HG03457 (cell line): ENCODE measurements at regions not wholly inside any gene's neighbourhood (a gene's known extent, or its start where the extent isn't known, plus 50 kb on each side); places are given as distances from the start of the nearest gene placed in this dataset.
"Not testable (repeated sequence)": the region's sequence is repeated elsewhere in the genome, so short reads cannot be mapped to it uniquely, and the experiment has no call there.

Source experiments
- ATAC-seq: cut with Tn5 transposase; IDR thresholded peaks from one replicate; pipeline ENCODE4 v1.9.1; 2021; ENCODE audit warnings: moderate number of reproducible peaks; ENCODE audit not compliant: unreplicated experiment

- ATAC-seq: no peak
These were observed 68.3 kb downstream of the DYRK2 start for GRCh38 chr12:67716817-67717216.

GRCh38 chr12:67719303-67719702 lies 70.8 kb downstream of the DYRK2 start:
- not testable (repeated sequence) for ATAC-seq

GRCh38 chr12:67720351-67720856 lies 71.9 kb downstream of the DYRK2 start:
- no peak for ATAC-seq

GRCh38 chr12:67721248-67721647 lies 72.7 kb downstream of the DYRK2 start:
- no peak for ATAC-seq

- no peak for ATAC-seq
These were observed 73.8 kb downstream of the DYRK2 start for GRCh38 chr12:67722296-67722695.

- no peak for ATAC-seq
These were observed 78.3 kb downstream of the DYRK2 start for GRCh38 chr12:67726868-67727267.

GRCh38 chr12:67727702-67728666 lies 79.4 kb downstream of the DYRK2 start:
- ATAC-seq: no peak

GRCh38 chr12:67732857-67733256 lies 84.3 kb downstream of the DYRK2 start:
- ATAC-seq: no peak

GRCh38 chr12:67735868-67736267 lies 87.3 kb downstream of the DYRK2 start:
- no peak for ATAC-seq

- no peak for ATAC-seq
These were observed 92.2 kb downstream of the DYRK2 start for GRCh38 chr12:67740711-67741110.

GRCh38 chr12:67741270-67741669 lies 92.7 kb downstream of the DYRK2 start:
- no peak for ATAC-seq

GRCh38 chr12:67742461-67742860 lies 93.9 kb downstream of the DYRK2 start:
- no peak for ATAC-seq

GRCh38 chr12:67747869-67748742 lies 99.6 kb downstream of the DYRK2 start:
- no peak for ATAC-seq

- no peak for ATAC-seq
These were observed 100.1 kb downstream of the DYRK2 start for GRCh38 chr12:67748743-67749040.

GRCh38 chr12:67750513-67751183 lies 102.1 kb downstream of the DYRK2 start:
- ATAC-seq: no peak

- no peak for ATAC-seq
These were observed 102.9 kb downstream of the DYRK2 start for GRCh38 chr12:67751381-67751928.

- no peak for ATAC-seq
These were observed 103.7 kb downstream of the DYRK2 start for GRCh38 chr12:67752226-67752732.

GRCh38 chr12:67754933-67755697 lies 106.6 kb downstream of the DYRK2 start:
- no peak for ATAC-seq

GRCh38 chr12:67757651-67758050 lies 109.1 kb downstream of the DYRK2 start:
- ATAC-seq: no peak

GRCh38 chr12:67758119-67758518 lies 109.6 kb downstream of the DYRK2 start:
- ATAC-seq: peak; percentile 91
